Naive thymus-derived CD8-positive, alpha-beta T cell (primary cell): ENCODE measurements at regions not wholly inside any gene's neighbourhood (a gene's known extent, or its start where the extent isn't known, plus 50 kb on each side); places are given as distances from the start of the nearest gene placed in this dataset.
A peak's percentile ranks its signal among the peaks of the same experiment; 100 is the strongest.

Experiments used
- ATAC-seq, 2 donors: fragments of 150-1000 bp; cut with Tn5 transposase in 1 of 2; sonication (Bioruptor Pico), chemical (Tn5 transposase) in 1 of 2; 1 replicate in 1 of 2; 2 replicates in 1 of 2; pipeline ENCODE4 v1.10.0; 2021; ENCODE audit warnings: mild to moderate bottlenecking in 2 of 2, moderate library complexity in 2 of 2
- POLR2A ChIA-PET: fragments of 350-600 bp; sonication (Branson Sonifier 250); formaldehyde crosslinking; loops from one replicate; lab custom pipeline; 2021; ENCODE audit warnings: antibody characterized with exemption; lab: Charles Lee
- DNase-seq, 10 donors: peaks; one replicate each; pipeline versions ENCODE4 v3.0.0 to v3.0.0-alpha.2; 2020 to 2022
- H3K27ac Mint-ChIP-seq, 10 donors: one replicate each; pipeline ENCODE4 v1.8.0; 2020 to 2022; ENCODE audit warnings: mild to moderate bottlenecking in 10 of 10, mixed read lengths in 10 of 10, moderate library complexity in 4 of 10, inconsistent platforms in 1 of 10
- H3K27me3 Mint-ChIP-seq, 5 donors: one replicate each; pipeline ENCODE4 v1.8.0; 2021 to 2022; ENCODE audit warnings: mixed read lengths in 5 of 5
- H3K36me3 Mint-ChIP-seq, 3 donors: one replicate each; pipeline ENCODE4 v1.8.0; 2020 to 2022; ENCODE audit warnings: mixed read lengths in 3 of 3, mild to moderate bottlenecking in 2 of 3, inconsistent platforms in 1 of 3
- H3K4me1 Mint-ChIP-seq, 4 donors: one replicate each; pipeline ENCODE4 v1.8.0; 2021 to 2022; ENCODE audit warnings: mixed read lengths in 4 of 4
- H3K4me3 Mint-ChIP-seq, 10 donors: one replicate each; pipeline ENCODE4 v1.8.0; 2020 to 2022; ENCODE audit warnings: mild to moderate bottlenecking in 10 of 10, mixed read lengths in 10 of 10, moderate library complexity in 6 of 10, inconsistent platforms in 1 of 10
- H3K9me3 Mint-ChIP-seq, 9 donors: one replicate each; pipeline ENCODE4 v1.8.0; 2020 to 2022; ENCODE audit warnings: mixed read lengths in 9 of 9, mild to moderate bottlenecking in 3 of 9, inconsistent platforms in 1 of 9, moderate library complexity in 1 of 9

- ATAC-seq, result no peak
- Mint-ChIP-seq H3K27ac (peak overlapping the region in 2 of 10 donors; percentile 9 to 51), H3K27me3 (no peaks in the 10 kb centered on the region), H3K36me3 (peaks cover 0 to 41% (median 12%) of the 10 kb centered on the region in 3 donors), H3K9me3 (no peaks in the 10 kb centered on the region), H3K4me1 (peaks cover 20 to 39% (median 30%) of the 10 kb centered on the region in 4 donors), H3K4me3 (no peak overlapping the region)
- POLR2A ChIA-PET, result no interaction called here
- DNase-seq, result no peak
These were observed 80.4 kb downstream of the BOLA3 start for GRCh38 chr2:74067221-74067747.

- DNase-seq, result no peak
- Mint-ChIP-seq H3K4me1 (peaks cover 20 to 43% (median 30%) of the 10 kb centered on the region in 4 donors), H3K27me3 (no peaks in the 10 kb centered on the region), H3K4me3 (no peak overlapping the region), H3K9me3 (no peaks in the 10 kb centered on the region), H3K36me3 (peaks cover 0 to 59% (median 13%) of the 10 kb centered on the region in 3 donors), H3K27ac (no peak overlapping the region)
- POLR2A ChIA-PET, result no interaction called here
- ATAC-seq, result no peak
These were observed 76.7 kb downstream of the BOLA3 start for GRCh38 chr2:74070991-74071390.

DNA sequence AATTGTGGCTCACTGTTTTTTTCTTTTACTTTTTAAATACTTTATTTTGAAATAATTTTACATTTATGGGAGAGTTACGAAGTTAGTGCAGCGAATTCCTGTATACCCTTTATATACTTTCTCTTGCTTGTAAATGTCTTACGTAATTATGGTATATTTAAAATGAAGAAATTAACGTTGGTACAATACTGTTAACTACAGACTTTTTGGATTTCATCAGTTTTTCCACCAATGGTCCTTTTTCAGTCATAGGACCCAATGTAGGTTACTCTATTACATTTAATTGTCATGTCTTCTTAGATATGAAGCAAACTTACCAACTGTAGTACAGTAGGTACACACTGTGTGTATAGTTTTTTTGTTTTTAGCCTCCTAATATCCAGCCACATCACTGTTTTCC is 76.3 kb downstream of the BOLA3 start:
- Mint-ChIP-seq H3K4me1 (peaks cover 20 to 42% (median 31%) of the 10 kb centered on the region in 4 donors), H3K4me3 (no peak overlapping the region), H3K36me3 (peaks cover 0 to 64% (median 15%) of the 10 kb centered on the region in 3 donors), H3K27ac (no peak overlapping the region), H3K9me3 (no peaks in the 10 kb centered on the region), H3K27me3 (no peaks in the 10 kb centered on the region)
- no peak for ATAC-seq
- POLR2A ChIA-PET, result no interaction called here
- no peak for DNase-seq

DNA sequence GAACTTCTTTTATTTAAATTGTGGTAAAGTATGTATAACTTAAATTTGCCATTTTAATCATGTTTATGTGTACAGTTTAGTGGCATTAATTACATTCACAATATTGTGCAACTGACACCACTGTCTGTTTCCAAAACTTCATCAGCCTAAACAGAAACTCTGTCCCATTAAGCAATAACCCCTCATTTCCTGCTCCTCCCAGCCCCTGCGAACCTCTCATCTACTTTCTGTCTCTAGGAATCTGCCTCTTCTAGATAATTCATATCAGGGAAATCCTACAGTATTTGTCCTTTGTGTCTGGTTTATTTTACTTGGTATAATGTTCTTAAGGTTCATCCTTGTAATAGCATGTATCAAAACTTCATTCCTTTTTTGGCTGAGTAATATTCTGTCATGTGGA is 75.1 kb downstream of the BOLA3 start:
- POLR2A ChIA-PET, result no interaction called here
- peak overlapping the region in 4 of 10 donors; percentile 3 to 85 (median 41) for H3K27ac Mint-ChIP-seq
- peaks cover 0 to 64% (median 20%) of the 10 kb centered on the region in 3 donors for H3K36me3 Mint-ChIP-seq
- H3K9me3 Mint-ChIP-seq, result no peaks in the 10 kb centered on the region
- no peak for DNase-seq
- peaks cover 13 to 36% (median 28%) of the 10 kb centered on the region in 4 donors for H3K4me1 Mint-ChIP-seq
- H3K27me3 Mint-ChIP-seq, result no peaks in the 10 kb centered on the region
- H3K4me3 Mint-ChIP-seq, result no peak overlapping the region
- no peak for ATAC-seq

DNA sequence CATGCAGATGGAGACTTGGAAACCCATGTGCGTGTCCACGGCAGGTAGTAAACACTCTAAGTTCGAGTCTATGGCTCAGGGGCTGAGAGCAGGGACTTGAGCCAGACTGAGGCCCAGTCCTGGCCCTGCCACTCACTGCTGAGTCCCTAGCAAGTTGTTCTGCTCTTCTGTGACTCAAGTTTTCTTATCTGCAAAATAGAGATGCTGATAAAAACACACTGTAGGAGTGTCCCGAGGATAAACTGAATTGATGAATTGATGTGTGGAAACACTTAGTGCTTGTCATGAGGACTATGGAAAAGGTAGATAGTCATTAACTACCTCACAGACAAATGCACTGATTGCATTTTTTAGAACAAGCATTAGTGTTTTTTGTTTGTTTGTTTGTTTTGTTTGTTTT is 73.2 kb downstream of the BOLA3 start:
- ATAC-seq (no peak), DNase-seq (no peak)
- Mint-ChIP-seq H3K9me3 (no peaks in the 10 kb centered on the region), H3K36me3 (peaks cover 0 to 60% (median 20%) of the 10 kb centered on the region in 3 donors), H3K4me1 (peaks cover 8 to 33% (median 25%) of the 10 kb centered on the region in 4 donors), H3K4me3 (no peak overlapping the region), H3K27me3 (no peaks in the 10 kb centered on the region), H3K27ac (peak overlapping the region in 2 of 10 donors; percentile 47 to 75)
- POLR2A ChIA-PET, result no interaction called here

- Mint-ChIP-seq H3K27ac (peak overlapping the region in 5 of 10 donors; percentile 11 to 73 (median 57)), H3K36me3 (peaks cover 0 to 57% (median 11%) of the 10 kb centered on the region in 3 donors), H3K4me1 (peaks cover 7 to 32% (median 23%) of the 10 kb centered on the region in 4 donors), H3K4me3 (no peak overlapping the region), H3K9me3 (no peaks in the 10 kb centered on the region), H3K27me3 (no peaks in the 10 kb centered on the region)
- DNase-seq (no peak), ATAC-seq (no peak)
- POLR2A ChIA-PET, result no interaction called here
These were observed 71.6 kb downstream of the BOLA3 start for GRCh38 chr2:74076074-74076470.

DNA sequence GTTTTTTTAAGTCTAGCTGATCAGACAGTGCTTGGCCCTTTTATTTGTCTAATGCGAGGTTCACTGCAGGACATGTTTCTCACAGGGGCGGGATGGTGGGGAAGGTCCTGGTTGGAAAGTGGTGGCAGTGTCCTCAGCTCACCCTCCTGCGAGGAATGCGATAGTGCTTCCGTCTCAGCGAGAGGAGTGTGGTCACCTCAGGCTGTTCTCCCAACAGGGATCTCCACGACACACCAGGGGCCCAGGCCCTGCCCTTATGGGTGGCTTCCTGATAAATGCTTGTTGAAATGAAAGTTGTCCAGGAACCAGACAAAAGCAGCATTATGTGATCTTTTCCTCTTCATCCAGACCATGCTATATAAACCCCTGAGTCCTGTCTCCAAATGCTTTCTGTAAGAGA is 70.1 kb downstream of the BOLA3 start:
- peaks cover 11 to 34% (median 17%) of the 10 kb centered on the region in 4 donors for H3K4me1 Mint-ChIP-seq
- no peaks in the 10 kb centered on the region for H3K27me3 Mint-ChIP-seq
- no peak for DNase-seq
- H3K9me3 Mint-ChIP-seq, result no peaks in the 10 kb centered on the region
- H3K27ac Mint-ChIP-seq, result peak overlapping the region in 2 of 10 donors; percentile 53 to 61
- ATAC-seq, result no peak
- H3K4me3 Mint-ChIP-seq, result no peak overlapping the region
- POLR2A ChIA-PET, result no interaction called here
- H3K36me3 Mint-ChIP-seq, result peaks cover 0 to 72% (median 11%) of the 10 kb centered on the region in 3 donors

GRCh38 chr2:74078466-74078865 is 69.2 kb downstream of the BOLA3 start:
- Mint-ChIP-seq H3K4me3 (no peak overlapping the region), H3K9me3 (no peaks in the 10 kb centered on the region), H3K27me3 (no peaks in the 10 kb centered on the region), H3K36me3 (peaks cover 0 to 73% (median 11%) of the 10 kb centered on the region in 3 donors), H3K4me1 (peaks cover 10 to 27% (median 13%) of the 10 kb centered on the region in 4 donors), H3K27ac (peak overlapping the region in 1 of 10 donors; percentile 35)
- POLR2A ChIA-PET, result interaction anchor here (1.1 kb wide), 1 partner anchor 21 kb away, joined by 3 read pairs; no protein-coding TSS in a partner anchor
- ATAC-seq, result no peak
- no peak for DNase-seq

DNA sequence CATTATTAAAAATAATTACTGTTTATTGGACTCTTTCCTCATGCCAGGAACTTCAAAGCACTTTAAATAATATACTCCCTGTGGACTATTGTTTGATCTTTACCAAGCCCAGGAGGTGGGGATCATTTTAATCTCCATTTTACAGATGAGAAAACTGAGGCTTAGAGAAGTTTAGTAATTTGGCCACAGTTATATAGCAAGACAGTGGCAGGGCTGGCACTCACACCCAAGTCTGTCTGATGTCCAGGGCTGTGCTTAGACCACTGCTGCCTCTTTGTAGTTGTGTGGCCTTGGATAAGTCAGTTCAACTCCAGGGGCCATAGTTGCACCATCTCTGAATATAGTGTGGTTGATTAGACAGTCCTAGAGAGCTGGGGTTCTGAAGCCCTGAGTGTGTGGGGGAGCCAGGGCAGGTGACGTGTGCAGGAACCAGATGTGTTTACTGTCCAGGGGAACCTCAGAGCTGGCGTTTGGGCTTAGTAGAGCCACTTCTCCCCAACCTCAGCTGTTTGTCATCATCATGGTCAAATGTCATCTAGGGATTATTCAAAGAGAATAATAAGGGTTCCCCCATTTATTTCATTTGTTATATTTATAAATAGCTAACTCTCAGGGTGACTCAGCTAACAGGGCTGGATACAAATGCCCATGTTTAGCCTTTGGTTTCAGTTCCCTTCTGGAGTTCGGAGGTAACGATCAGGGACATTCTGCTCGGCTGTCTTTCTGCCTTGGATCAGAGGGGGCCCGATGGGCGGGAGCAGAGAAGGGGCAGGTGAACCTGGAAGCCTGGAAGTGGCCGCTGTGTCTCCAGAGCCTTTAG is 68.0 kb downstream of the BOLA3 start:
- ATAC-seq (no peak), DNase-seq (no peak)
- peaks cover 6 to 18% (median 13%) of the 10 kb centered on the region in 4 donors for H3K4me1 Mint-ChIP-seq
- H3K27ac Mint-ChIP-seq, result peak overlapping the region in 1 of 10 donors; percentile 52
- peaks cover 0 to 72% (median 10%) of the 10 kb centered on the region in 3 donors for H3K36me3 Mint-ChIP-seq
- no peak overlapping the region for H3K4me3 Mint-ChIP-seq
- H3K9me3 Mint-ChIP-seq, result no peaks in the 10 kb centered on the region
- POLR2A ChIA-PET, result no interaction called here
- no peaks in the 10 kb centered on the region for H3K27me3 Mint-ChIP-seq

DNA sequence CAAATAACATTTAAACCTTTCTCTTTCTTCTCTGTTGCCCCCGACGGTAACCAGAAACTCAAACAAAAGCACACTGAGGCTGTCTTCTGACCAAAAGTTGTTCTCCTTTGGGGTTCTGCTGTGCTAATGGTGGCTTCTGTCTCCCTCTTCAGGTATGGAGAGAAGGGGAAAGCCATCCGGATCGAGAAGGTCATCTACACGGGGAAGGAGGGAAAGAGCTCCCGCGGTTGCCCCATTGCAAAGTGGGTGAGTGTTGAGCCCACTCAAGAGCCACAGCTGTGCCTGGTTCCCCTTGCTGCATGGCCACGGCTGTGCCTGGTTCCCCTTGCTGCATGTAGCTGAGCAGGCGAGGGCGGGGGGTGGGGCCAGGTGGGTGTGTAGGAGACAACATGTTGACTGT is 67.4 kb downstream of the BOLA3 start:
- H3K27me3 Mint-ChIP-seq, result no peaks in the 10 kb centered on the region
- DNase-seq, result no peak
- no peak overlapping the region for H3K4me3 Mint-ChIP-seq
- no peaks in the 10 kb centered on the region for H3K9me3 Mint-ChIP-seq
- peaks cover 0 to 73% (median 10%) of the 10 kb centered on the region in 3 donors for H3K36me3 Mint-ChIP-seq
- POLR2A ChIA-PET, result no interaction called here
- peaks cover 6 to 18% (median 13%) of the 10 kb centered on the region in 4 donors for H3K4me1 Mint-ChIP-seq
- peak overlapping the region in 2 of 10 donors; percentile 24 to 69 for H3K27ac Mint-ChIP-seq
- ATAC-seq, result no peak

GRCh38 chr2:74081030-74081762 is 66.5 kb downstream of the BOLA3 start:
- no peaks in the 10 kb centered on the region for H3K27me3 Mint-ChIP-seq
- DNase-seq (no peak), ATAC-seq (no peak)
- POLR2A ChIA-PET, result no interaction called here
- no peak overlapping the region for H3K4me3 Mint-ChIP-seq
- peaks cover 0 to 73% (median 5%) of the 10 kb centered on the region in 3 donors for H3K36me3 Mint-ChIP-seq
- H3K27ac Mint-ChIP-seq, result peak overlapping the region in 8 of 10 donors; percentile 29 to 84 (median 65)
- H3K4me1 Mint-ChIP-seq, result peaks cover 2 to 18% (median 10%) of the 10 kb centered on the region in 4 donors
- H3K9me3 Mint-ChIP-seq, result no peaks in the 10 kb centered on the region

DNA sequence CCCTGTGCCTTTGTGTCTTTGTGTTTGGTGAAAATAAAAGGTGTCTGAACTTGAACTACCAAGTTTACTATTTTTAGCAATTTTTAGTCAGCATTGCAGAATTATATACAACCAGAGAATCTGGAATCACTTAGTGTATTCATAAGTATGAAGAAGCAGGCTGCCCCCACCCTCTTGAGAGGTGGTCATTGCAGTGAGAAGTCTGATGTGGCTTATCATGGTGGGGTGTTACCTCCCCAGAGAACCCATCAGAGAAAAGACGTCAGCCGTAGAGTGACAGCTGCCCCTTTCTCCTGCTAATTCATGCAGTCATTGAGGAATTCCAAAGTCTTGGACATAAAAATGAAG is 66.0 kb downstream of the BOLA3 start:
- H3K4me3 Mint-ChIP-seq, result no peak overlapping the region
- POLR2A ChIA-PET, result no interaction called here
- DNase-seq, result no peak
- ATAC-seq, result no peak
- peaks cover 2 to 18% (median 9%) of the 10 kb centered on the region in 4 donors for H3K4me1 Mint-ChIP-seq
- peak overlapping the region in 1 of 10 donors; percentile 38 for H3K27ac Mint-ChIP-seq
- no peaks in the 10 kb centered on the region for H3K9me3 Mint-ChIP-seq
- H3K36me3 Mint-ChIP-seq, result peaks cover 0 to 69% (median 2%) of the 10 kb centered on the region in 3 donors
- no peaks in the 10 kb centered on the region for H3K27me3 Mint-ChIP-seq
